ENCODE measurements at regions not wholly inside any gene's neighbourhood (a gene's known extent, or its start where the extent isn't known, plus 50 kb on each side); places are given as distances from the start of the nearest gene placed in this dataset.

GRCh38 chr1:88608139-88608943 is 75.7 kb upstream of the PKN2 start:
- TF ChIP-seq CTCF (IDR thresholded peaks at IDR 0.05) (peak in 1 of 4 experiments; percentile 16), POLR2A (IDR thresholded peaks at IDR 0.05) (no peak), EP300 (IDR thresholded peaks at IDR 0.05) (no peak)
